HG02938 (cell line): ENCODE measurements at regions not wholly inside any gene's neighbourhood (a gene's known extent, or its start where the extent isn't known, plus 50 kb on each side); places are given as distances from the start of the nearest gene placed in this dataset.
"Not testable (repeated sequence)": the region's sequence is repeated elsewhere in the genome, so short reads cannot be mapped to it uniquely, and the experiment has no call there.

Experiments
- ATAC-seq: cut with Tn5 transposase; IDR thresholded peaks from one replicate; pipeline ENCODE4 v1.9.1; 2021; ENCODE audit warnings: mild to moderate bottlenecking, moderate library complexity; ENCODE audit not compliant: unreplicated experiment

GRCh38 chrX:150051096-150051495, 112.8 kb upstream of the EOLA2 start:
- ATAC-seq = no peak

- ATAC-seq = no peak
Measured at GRCh38 chrX:150052226-150052625, 113.9 kb upstream of the EOLA2 start.

GRCh38 chrX:150058728-150059127, 120.4 kb upstream of the EOLA2 start:
- ATAC-seq = no peak

GRCh38 chrX:150060406-150060805, 122.1 kb upstream of the EOLA2 start:
- ATAC-seq = no peak

GRCh38 chrX:150062292-150063137, 124.2 kb upstream of the EOLA2 start:
- ATAC-seq = no peak

GRCh38 chrX:150063138-150063518, 124.8 kb upstream of the EOLA2 start:
- no peak for ATAC-seq

- no peak for ATAC-seq
Measured at GRCh38 chrX:150063674-150064073, 125.4 kb upstream of the EOLA2 start.

- ATAC-seq = no peak
Measured at GRCh38 chrX:150074175-150074574, 135.9 kb upstream of the EOLA2 start.

- ATAC-seq = no peak
Measured at GRCh38 chrX:150080497-150080896, 142.2 kb upstream of the EOLA2 start.

GRCh38 chrX:150081076-150081475, 142.8 kb upstream of the EOLA2 start:
- ATAC-seq = no peak

- ATAC-seq = no peak
Measured at GRCh38 chrX:150084496-150085229, 146.4 kb upstream of the EOLA2 start.

GRCh38 chrX:150085881-150086280, 147.6 kb upstream of the EOLA2 start:
- ATAC-seq = no peak

GRCh38 chrX:150086371-150086770, 148.1 kb upstream of the EOLA2 start:
- no peak for ATAC-seq

GRCh38 chrX:150087612-150088011, 149.3 kb upstream of the EOLA2 start:
- ATAC-seq = no peak

- no peak for ATAC-seq
Measured at GRCh38 chrX:150088042-150088441, 149.8 kb upstream of the EOLA2 start.

GRCh38 chrX:150088766-150089518, 150.7 kb upstream of the EOLA2 start:
- no peak for ATAC-seq

GRCh38 chrX:150091300-150091699, 153.0 kb upstream of the EOLA2 start:
- ATAC-seq = not testable (repeated sequence)

GRCh38 chrX:150092549-150092948, 154.3 kb upstream of the EOLA2 start:
- ATAC-seq = no peak

- no peak for ATAC-seq
Measured at GRCh38 chrX:150094375-150094774, 156.1 kb upstream of the EOLA2 start.

GRCh38 chrX:150094996-150095395, 156.7 kb upstream of the EOLA2 start:
- no peak for ATAC-seq

GRCh38 chrX:150099316-150099715, 161.0 kb upstream of the EOLA2 start:
- no peak for ATAC-seq

- ATAC-seq = no peak
Measured at GRCh38 chrX:150100261-150100660, 162.0 kb upstream of the EOLA2 start.
